SK-N-SH (cell line): ENCODE measurements at regions not wholly inside any gene's neighbourhood (a gene's known extent, or its start where the extent isn't known, plus 50 kb on each side); places are given as distances from the start of the nearest gene placed in this dataset.

ENCODE experiments used
- CTCF ChIA-PET: fragments of 300-600, 350-600 bp; formaldehyde crosslinking; extraction: SDS; loops from one replicate; lab custom pipeline; 2021; lab: Yijun Ruan, JAX
- POLR2A ChIA-PET: fragments of 350-600 bp; sonication (Branson Sonifier 250); formaldehyde crosslinking; extraction: SDS; loops from one replicate; lab custom pipeline; 2020; ENCODE audit warnings: antibody characterized with exemption, inconsistent platforms; lab: Yijun Ruan, JAX
- DNase-seq: peaks from one replicate; pipeline ENCODE4 v3.0.0; 2012
- H2AFZ ChIP-seq: fragments of 200-600 bp; sonication (generic); 2 replicates; pipeline ENCODE4 v1.8.1; 2016; ENCODE audit warnings: antibody characterized with exemption, mild to moderate bottlenecking, low read depth
- H3F3A ChIP-seq: fragments of 200-600 bp; sonication (generic); replicated peaks from 2 replicates; pipeline ENCODE3; 2016; ENCODE audit warnings: antibody characterized with exemption, mild to moderate bottlenecking; ENCODE audit not compliant: insufficient read depth
- H3K27ac ChIP-seq, 2 experiments: fragments of 200-500 bp in 1 of 2; fragments of 200-600 bp in 1 of 2; sonication (Bioruptor generic) in 1 of 2; sonication (generic), shearing (Covaris generic) in 1 of 2; 2 replicates each; pipeline versions ENCODE4 v1.5.1 to v1.6.1; 2014 to 2016; ENCODE audit warnings: low read depth in 2 of 2, inconsistent platforms in 1 of 2, low read length in 1 of 2, mild to moderate bottlenecking in 1 of 2, mixed read lengths in 1 of 2
- H3K27me3 ChIP-seq: fragments of 200-600 bp; sonication (generic), shearing (Covaris generic); 2 replicates; pipeline ENCODE4 v1.6.1; 2016; ENCODE audit warnings: mixed run types; ENCODE audit not compliant: insufficient read depth
- H3K36me3 ChIP-seq, 2 experiments: fragments of 200-500 bp in 1 of 2; fragments of 200-600 bp in 1 of 2; sonication (Bioruptor generic) in 1 of 2; sonication (generic) in 1 of 2; replicated peaks in 1 of 2; 2 replicates each; pipeline versions ENCODE3 to v1.5.1; 2014 to 2016; ENCODE audit warnings: low read length in 1 of 2, mild to moderate bottlenecking in 1 of 2; ENCODE audit not compliant: insufficient read depth in 2 of 2, control insufficient read depth in 1 of 2
- H3K4me1 ChIP-seq, 2 experiments: fragments of 200-500 bp in 1 of 2; fragments of 200-600 bp in 1 of 2; sonication (Bioruptor generic) in 1 of 2; sonication (generic), shearing (Covaris generic) in 1 of 2; 2 replicates each; pipeline versions ENCODE4 v1.5.1 to v1.6.1; 2014 to 2016; ENCODE audit warnings: low read depth in 1 of 2, low read length in 1 of 2, mixed run types in 1 of 2; ENCODE audit not compliant: insufficient read depth in 2 of 2, control insufficient read depth in 1 of 2
- H3K4me2 ChIP-seq: fragments of 200-600 bp; sonication (generic), shearing (Covaris generic); 2 replicates; pipeline ENCODE4 v1.6.1; 2017; ENCODE audit warnings: mixed run types
- H3K4me3 ChIP-seq, 2 experiments: fragments of 200-500 bp in 1 of 2; fragments of 200-600 bp in 1 of 2; sonication (Bioruptor generic) in 1 of 2; sonication (generic), shearing (Covaris generic) in 1 of 2; 2 replicates each; pipeline versions ENCODE4 v1.5.1 to v1.8.1; 2014 to 2016; ENCODE audit warnings: low read depth in 2 of 2, inconsistent platforms in 1 of 2, low read length in 1 of 2, mild to moderate bottlenecking in 1 of 2, mixed read lengths in 1 of 2, moderate library complexity in 1 of 2
- H3K79me2 ChIP-seq: fragments of 200-600 bp; sonication (generic); 2 replicates; pipeline ENCODE4 v1.8.1; 2017; ENCODE audit warnings: mild to moderate bottlenecking; ENCODE audit not compliant: insufficient read depth
- H3K9ac ChIP-seq: fragments of 200-600 bp; sonication (generic); 2 replicates; pipeline ENCODE4 v1.6.1; 2017; ENCODE audit warnings: mixed run types
- H3K9me2 ChIP-seq: fragments of 200-600 bp; sonication (generic); 2 replicates; pipeline ENCODE4 v1.6.1; 2017; ENCODE audit warnings: mixed run types
- H3K9me3 ChIP-seq: fragments of 200-600 bp; sonication (generic); 2 replicates; pipeline ENCODE4 v1.6.1; 2017; ENCODE audit warnings: mixed run types, mild to moderate bottlenecking, moderate library complexity
- H4K20me1 ChIP-seq: fragments of 200-600 bp; sonication (generic); 2 replicates; pipeline ENCODE4 v1.6.1; 2017; ENCODE audit warnings: mild to moderate bottlenecking, mixed run types; ENCODE audit not compliant: insufficient read depth
- EP300 ChIP-seq, 2 experiments: IDR thresholded peaks; 2 replicates each; pipeline versions ENCODE4 v1.4.0 to v1.6.1; 2012; ENCODE audit warnings: borderline replicate concordance in 1 of 2, low read depth in 1 of 2, low read length in 1 of 2
- EZH2phosphoT487 ChIP-seq: fragments of 200-600 bp; sonication (generic); IDR thresholded peaks from 2 replicates; pipeline ENCODE4 v1.6.1; 2017; ENCODE audit warnings: low read depth, mixed run types, mild to moderate bottlenecking, antibody characterized with exemption, moderate library complexity, borderline replicate concordance
- FOSL2 ChIP-seq: IDR thresholded peaks from 2 replicates; pipeline ENCODE4 v1.4.0; 2012; ENCODE audit warnings: low read depth, mild to moderate bottlenecking, moderate library complexity, borderline replicate concordance
- FOXJ3 ChIP-seq: sonication (generic); formaldehyde crosslinking; IDR thresholded peaks from 2 replicates; pipeline ENCODE4 v1.5.1; 2020; ENCODE audit warnings: mild to moderate bottlenecking, missing genetic modification reagents
- FOXM1 ChIP-seq: IDR thresholded peaks from 2 replicates; pipeline ENCODE4 v1.4.0; 2012; ENCODE audit warnings: low read depth, mild to moderate bottlenecking
- IRF3 ChIP-seq: fragments of 150-350 bp; IDR thresholded peaks from 2 replicates; pipeline ENCODE4 v1.6.1; 2016; ENCODE audit warnings: mild to moderate bottlenecking, low read depth, low read length
- JUND ChIP-seq: IDR thresholded peaks from 2 replicates; pipeline ENCODE4 v1.4.0; 2012
- MXI1 ChIP-seq: IDR thresholded peaks from 2 replicates; pipeline ENCODE4 v1.6.1; 2012; ENCODE audit warnings: mild to moderate bottlenecking, low read depth, low read length, improper control_type of control experiment
- NFIC ChIP-seq: IDR thresholded peaks from 2 replicates; pipeline ENCODE4 v1.4.0; 2012; ENCODE audit warnings: borderline replicate concordance
- NRF1 ChIP-seq: IDR thresholded peaks from 2 replicates; pipeline ENCODE4 v1.6.1; 2012; ENCODE audit warnings: low read depth, mild to moderate bottlenecking, low read length
- PBX3 ChIP-seq: IDR thresholded peaks from 2 replicates; pipeline ENCODE4; 2012
- POLR2AphosphoS5 ChIP-seq: IDR thresholded peaks from 2 replicates; pipeline ENCODE4 v1.6.1; 2012; ENCODE audit warnings: low read depth, low read length
- RAD21 ChIP-seq: IDR thresholded peaks from 2 replicates; pipeline ENCODE4 v1.6.1; 2012; ENCODE audit warnings: mild to moderate bottlenecking, low read length
- RFX5 ChIP-seq: IDR thresholded peaks from 2 replicates; pipeline ENCODE4 v1.6.1; 2012; ENCODE audit warnings: mild to moderate bottlenecking, improper control_type of control experiment, low read length
- USF1 ChIP-seq: IDR thresholded peaks from 2 replicates; pipeline ENCODE4 v1.4.0; 2012; ENCODE audit warnings: low read depth, borderline replicate concordance
- YY1 ChIP-seq: IDR thresholded peaks from 2 replicates; pipeline ENCODE4 v1.4.0; 2012; ENCODE audit warnings: low read depth, mild to moderate bottlenecking
- ZBTB33 ChIP-seq: IDR thresholded peaks from 2 replicates; pipeline ENCODE4 v1.4.0; 2012; ENCODE audit warnings: low read depth, borderline replicate concordance
- WGBS: methylation state at CpG from one replicate; pipeline ENCODE4 v1.1.6; 2017; ENCODE audit warnings: low lambda C conversion rate; 5-methylcytosine and 5-hydroxymethylcytosine counted together

GRCh38 chr2:37532503-37532902, 138.9 kb downstream of the CDC42EP3 start:
- no peak for TF ChIP-seq NRF1
- no peak for TF ChIP-seq FOXJ3 (CRISPR knock-in tag)
- no peak for TF ChIP-seq POLR2AphosphoS5
- TF ChIP-seq USF1, result no peak
- no peak for TF ChIP-seq RFX5
- TF ChIP-seq ZBTB33, result no peak
- no peak for TF ChIP-seq MXI1
- no peak for TF ChIP-seq YY1
- TF ChIP-seq JUND, result no peak
- TF ChIP-seq NFIC, result no peak
- no peak for TF ChIP-seq IRF3
- no peak for TF ChIP-seq EP300 (IDR thresholded peaks at IDR 0.05; ENCODE audit: borderline replicate concordance in 1 of 2, low read depth in 1 of 2, low read length in 1 of 2)
- TF ChIP-seq FOSL2, result no peak
- no peak for TF ChIP-seq RAD21
- no peak for TF ChIP-seq FOXM1
- TF ChIP-seq EZH2phosphoT487, result no peak
- no peak for TF ChIP-seq PBX3
- Histone ChIP-seq H3F3A (peaks cover 1% of the 10 kb centered on the region), H3K9me2 (no peaks in the 10 kb centered on the region), H3K4me3 (no peak overlapping the region), H3K36me3 (no peaks in the 10 kb centered on the region), H3K27me3 (no peaks in the 10 kb centered on the region), H3K27ac (no peak overlapping the region), H2AFZ (no peak overlapping the region), H3K79me2 (no peaks in the 10 kb centered on the region), H3K4me2 (no peak overlapping the region), H4K20me1 (no peaks in the 10 kb centered on the region), H3K9ac (no peak overlapping the region), H3K4me1 (peaks cover 0 to 2% of the 10 kb centered on the region in 2 experiments; a peak in 1 of 4 replicates), H3K9me3 (no peaks in the 10 kb centered on the region)
- ChIA-PET CTCF (no interaction called here), POLR2A (no interaction called here)
- 90% methylated on average over 2 of the region's 2 CpGs for WGBS
- no peak for DNase-seq
